Peyer's patch (tissue), 4 donors: ENCODE measurements at regions not wholly inside any gene's neighbourhood (a gene's known extent, or its start where the extent isn't known, plus 50 kb on each side); places are given as distances from the start of the nearest gene placed in this dataset.

ENCODE experiments used
- DNase-seq, 3 donors: peaks; one replicate each; pipeline ENCODE4 v3.0.0-alpha.2; 2017 to 2019
- H3K27ac ChIP-seq, 4 donors: fragments of 200-600 bp; sonication (generic); one replicate each; pipeline ENCODE4 v1.5.1; 2016 to 2019
- H3K27me3 ChIP-seq, 2 donors: fragments of 200-600 bp; sonication (generic); one replicate each; pipeline ENCODE4 v1.5.1; 2019
- H3K36me3 ChIP-seq, 3 donors: fragments of 200-600 bp; sonication (generic); one replicate each; pipeline ENCODE4 v1.5.1; 2016 to 2019
- H3K4me1 ChIP-seq, 4 donors: fragments of 200-600 bp; sonication (generic); one replicate each; pipeline ENCODE4 v1.5.1; 2016 to 2019
- H3K4me3 ChIP-seq, 4 donors: fragments of 200-600 bp; sonication (generic); 1 replicate in 3 of 4; 2 replicates in 1 of 4; pipeline ENCODE4 v1.5.1; 2016 to 2019; ENCODE audit warnings: mild to moderate bottlenecking in 1 of 4
- H3K9me3 ChIP-seq, 4 donors: fragments of 200-600 bp; sonication (generic); one replicate each; pipeline ENCODE4 v1.5.1; 2016 to 2019; ENCODE audit warnings: mild to moderate bottlenecking in 1 of 4
- POLR2A ChIP-seq, 2 donors: fragments of 450-650 bp; IDR thresholded peaks; one replicate each; pipeline ENCODE4 v1.5.1; 2017; ENCODE audit warnings: antibody characterized with exemption in 2 of 2, mild to moderate bottlenecking in 2 of 2, moderate library complexity in 2 of 2
- TF ChIP-seq, protein P1 (sequence below), 6 experiments: fragments of 450-650 bp in 4 of 6; fragments of 200-600 bp in 2 of 6; sonication (generic) in 1 of 6; IDR thresholded peaks; one replicate each; pipeline ENCODE4 v1.5.1; 2017 to 2019; ENCODE audit warnings: antibody characterized with exemption in 6 of 6, mild to moderate bottlenecking in 3 of 6, moderate library complexity in 1 of 6

DNA sequence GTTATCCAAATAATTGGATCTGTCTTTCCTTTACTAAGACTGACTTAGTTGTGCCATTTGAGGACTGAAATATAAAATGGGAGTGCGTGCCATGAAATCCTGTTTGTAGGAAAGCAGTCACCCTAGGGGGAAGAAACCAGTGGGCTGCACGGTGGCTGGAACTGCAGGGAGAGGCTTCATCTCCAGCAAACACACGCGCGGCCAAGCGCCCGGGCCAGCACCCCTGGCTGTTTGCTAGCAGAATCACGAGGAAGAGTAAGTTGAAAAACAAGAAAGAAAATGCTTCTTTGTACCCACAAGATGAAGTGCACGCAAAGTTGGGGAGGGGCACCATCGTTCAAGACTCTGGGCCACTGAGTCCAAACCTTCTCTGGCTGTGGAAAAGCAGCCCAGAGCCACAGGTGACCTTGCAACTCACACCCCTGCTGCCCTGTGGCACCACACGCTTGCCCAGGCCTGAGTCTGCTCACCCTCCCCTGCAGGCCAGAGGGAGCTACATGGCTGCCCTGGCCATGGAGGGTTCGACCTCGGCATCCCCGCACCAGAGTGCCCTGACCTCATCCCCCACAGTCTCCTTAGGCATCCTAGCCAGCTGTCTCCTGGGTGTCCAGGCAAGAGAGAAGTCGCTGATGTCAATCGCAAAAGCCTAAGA is 55.2 kb downstream of the IRX2 start:
- Histone ChIP-seq H3K4me1 (no peaks in the 10 kb centered on the region), H3K9me3 (no peaks in the 10 kb centered on the region), H3K27ac (no peak overlapping the region), H3K27me3 (no peaks in the 10 kb centered on the region), H3K4me3 (no peak overlapping the region), H3K36me3 (no peaks in the 10 kb centered on the region)
- TF ChIP-seq, protein P1, sequence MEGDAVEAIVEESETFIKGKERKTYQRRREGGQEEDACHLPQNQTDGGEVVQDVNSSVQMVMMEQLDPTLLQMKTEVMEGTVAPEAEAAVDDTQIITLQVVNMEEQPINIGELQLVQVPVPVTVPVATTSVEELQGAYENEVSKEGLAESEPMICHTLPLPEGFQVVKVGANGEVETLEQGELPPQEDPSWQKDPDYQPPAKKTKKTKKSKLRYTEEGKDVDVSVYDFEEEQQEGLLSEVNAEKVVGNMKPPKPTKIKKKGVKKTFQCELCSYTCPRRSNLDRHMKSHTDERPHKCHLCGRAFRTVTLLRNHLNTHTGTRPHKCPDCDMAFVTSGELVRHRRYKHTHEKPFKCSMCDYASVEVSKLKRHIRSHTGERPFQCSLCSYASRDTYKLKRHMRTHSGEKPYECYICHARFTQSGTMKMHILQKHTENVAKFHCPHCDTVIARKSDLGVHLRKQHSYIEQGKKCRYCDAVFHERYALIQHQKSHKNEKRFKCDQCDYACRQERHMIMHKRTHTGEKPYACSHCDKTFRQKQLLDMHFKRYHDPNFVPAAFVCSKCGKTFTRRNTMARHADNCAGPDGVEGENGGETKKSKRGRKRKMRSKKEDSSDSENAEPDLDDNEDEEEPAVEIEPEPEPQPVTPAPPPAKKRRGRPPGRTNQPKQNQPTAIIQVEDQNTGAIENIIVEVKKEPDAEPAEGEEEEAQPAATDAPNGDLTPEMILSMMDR (IDR thresholded peaks at IDR 0.05): no peak
- TF ChIP-seq POLR2A (IDR thresholded peaks at IDR 0.05): no peak
- DNase-seq: no peak

DNA sequence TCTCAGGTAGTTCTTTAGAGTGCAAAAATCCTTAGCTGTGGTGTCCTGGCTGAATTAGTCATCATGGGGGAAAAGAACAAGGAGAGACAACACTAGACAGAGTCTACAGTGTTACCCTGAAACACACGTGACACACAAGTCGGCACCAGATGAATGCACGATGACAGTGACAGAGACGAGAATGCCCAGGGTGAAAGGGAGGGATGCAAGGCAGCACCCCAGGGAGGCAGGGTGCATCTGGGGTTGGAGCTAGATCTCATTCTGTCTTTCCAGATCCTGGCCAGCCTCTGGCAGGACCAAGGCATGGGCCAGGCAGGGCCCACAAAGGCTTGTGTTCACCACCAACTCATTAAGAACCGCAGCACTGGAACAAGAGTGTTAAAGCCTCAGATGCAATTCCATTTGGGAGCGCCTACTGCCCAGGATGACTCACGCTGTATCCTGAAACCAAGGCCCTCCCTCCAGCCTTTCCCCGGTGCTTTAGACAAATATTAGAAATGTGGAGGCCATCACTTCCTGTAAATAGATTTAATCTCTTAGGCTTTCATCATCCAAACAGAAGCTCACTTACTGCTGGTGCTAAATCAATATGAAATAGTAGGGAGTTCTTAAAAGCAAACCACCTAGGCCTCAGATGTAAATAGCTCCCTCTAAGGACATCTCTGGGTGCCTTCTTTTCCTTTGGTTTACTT is 56.1 kb downstream of the IRX2 start:
- H3K27me3 ChIP-seq: no peaks in the 10 kb centered on the region
- DNase-seq: no peak
- no peak overlapping the region for H3K4me3 ChIP-seq
- no peaks in the 10 kb centered on the region for H3K4me1 ChIP-seq
- H3K9me3 ChIP-seq: no peaks in the 10 kb centered on the region
- TF ChIP-seq POLR2A (IDR thresholded peaks at IDR 0.05): no peak
- no peaks in the 10 kb centered on the region for H3K36me3 ChIP-seq
- no peak overlapping the region for H3K27ac ChIP-seq

DNA sequence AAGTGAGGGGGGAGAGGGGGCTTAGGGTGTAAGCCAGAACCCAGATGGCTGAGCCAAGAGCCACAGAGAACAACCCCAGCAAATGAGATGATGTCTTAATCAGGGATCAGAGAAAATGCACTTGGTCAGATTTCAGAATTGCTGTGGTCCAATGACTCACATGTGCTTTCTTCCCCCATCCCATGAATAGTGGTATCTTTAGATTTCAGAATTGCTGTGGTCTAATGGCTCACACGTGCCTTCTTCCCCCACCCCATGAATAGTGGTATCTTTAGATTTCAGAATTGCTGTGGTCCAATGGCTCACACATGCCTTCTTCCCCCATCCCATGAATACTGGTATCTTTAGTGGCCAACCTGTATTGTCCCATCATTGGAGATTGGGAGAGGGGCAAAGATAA is 59.9 kb downstream of the IRX2 start:
- H3K27ac ChIP-seq: no peak overlapping the region
- TF ChIP-seq POLR2A (IDR thresholded peaks at IDR 0.05): no peak
- TF ChIP-seq, protein P1 (IDR thresholded peaks at IDR 0.05): no peak
- no peaks in the 10 kb centered on the region for H3K36me3 ChIP-seq
- no peaks in the 10 kb centered on the region for H3K4me1 ChIP-seq
- no peaks in the 10 kb centered on the region for H3K9me3 ChIP-seq
- DNase-seq: no peak
- no peak overlapping the region for H3K4me3 ChIP-seq
- H3K27me3 ChIP-seq: no peaks in the 10 kb centered on the region

DNA sequence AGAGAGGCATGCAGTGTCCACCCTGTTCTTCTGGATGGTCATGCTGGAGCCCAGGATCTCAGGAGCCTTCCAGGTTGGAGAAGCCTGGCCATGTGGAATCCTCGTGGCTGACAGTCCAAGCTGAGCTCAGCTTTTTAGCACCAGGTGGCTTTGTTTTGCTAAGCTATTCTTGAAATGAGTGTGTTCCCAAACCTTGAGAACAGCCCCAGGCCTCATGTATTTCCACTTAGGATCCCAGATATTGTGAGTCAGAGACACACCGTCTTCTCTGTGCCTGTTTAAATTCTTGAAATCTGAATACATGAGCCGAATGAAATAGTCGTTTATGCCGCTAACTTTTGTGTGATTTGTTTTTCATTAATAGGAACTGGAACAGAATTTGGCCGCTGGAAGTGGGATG is 61.2 kb downstream of the IRX2 start:
- DNase-seq: no peak
- TF ChIP-seq, protein P1 (IDR thresholded peaks at IDR 0.05): no peak
- no peak for TF ChIP-seq POLR2A (IDR thresholded peaks at IDR 0.05)
- no peak overlapping the region for H3K4me3 ChIP-seq
- no peaks in the 10 kb centered on the region for H3K36me3 ChIP-seq
- H3K9me3 ChIP-seq: no peaks in the 10 kb centered on the region
- no peak overlapping the region for H3K27ac ChIP-seq
- H3K27me3 ChIP-seq: no peaks in the 10 kb centered on the region
- H3K4me1 ChIP-seq: no peaks in the 10 kb centered on the region

DNA sequence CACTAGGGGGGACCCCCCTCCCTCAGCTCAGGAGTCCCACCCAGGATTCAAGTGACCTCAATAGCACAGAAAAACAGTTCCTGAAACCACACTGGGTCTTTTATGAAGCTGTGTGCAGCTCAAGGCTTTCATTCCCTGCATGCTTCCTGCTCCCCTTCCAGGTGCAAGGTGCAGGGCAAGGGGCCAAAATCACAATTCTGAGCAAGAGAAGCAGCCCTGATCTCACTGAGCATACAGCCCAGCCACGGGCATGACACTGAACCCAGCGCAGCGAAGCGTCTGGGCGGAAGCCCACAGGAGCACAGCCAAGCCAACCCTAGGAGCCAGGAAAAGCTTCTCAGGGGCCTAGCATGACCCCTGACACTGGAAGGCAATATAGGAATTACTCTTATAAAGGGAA is 62.9 kb downstream of the IRX2 start:
- no peak for DNase-seq
- Histone ChIP-seq H3K9me3 (no peaks in the 10 kb centered on the region), H3K4me1 (no peaks in the 10 kb centered on the region), H3K4me3 (no peak overlapping the region), H3K27me3 (no peaks in the 10 kb centered on the region), H3K27ac (no peak overlapping the region), H3K36me3 (no peaks in the 10 kb centered on the region)
- TF ChIP-seq POLR2A (IDR thresholded peaks at IDR 0.05): no peak
- TF ChIP-seq, protein P1 (IDR thresholded peaks at IDR 0.05): no peak

DNA sequence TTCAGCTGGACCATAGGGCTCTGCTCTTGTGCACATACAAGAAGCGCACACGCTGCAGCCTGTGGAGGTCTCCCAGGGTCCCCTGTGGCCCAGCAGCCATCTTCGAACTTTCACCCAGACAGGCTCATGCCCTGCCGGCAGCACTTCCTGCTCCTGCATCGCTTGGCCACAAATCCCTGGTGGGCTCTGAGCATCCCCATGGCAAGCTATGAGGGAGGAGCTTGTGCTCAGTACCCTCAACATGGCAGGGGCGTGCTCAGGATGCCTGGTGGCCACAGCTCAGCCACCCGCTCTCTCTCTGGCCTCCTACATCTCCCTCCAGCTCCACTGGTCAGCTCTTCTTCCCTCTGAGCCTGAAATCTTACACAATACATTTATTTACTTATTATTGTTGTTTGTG is 63.7 kb downstream of the IRX2 start:
- TF ChIP-seq POLR2A (IDR thresholded peaks at IDR 0.05): no peak
- TF ChIP-seq, protein P1 (IDR thresholded peaks at IDR 0.05): no peak
- Histone ChIP-seq H3K9me3 (no peaks in the 10 kb centered on the region), H3K36me3 (no peaks in the 10 kb centered on the region), H3K4me3 (no peak overlapping the region), H3K27ac (no peak overlapping the region), H3K4me1 (no peaks in the 10 kb centered on the region), H3K27me3 (no peaks in the 10 kb centered on the region)
- DNase-seq: no peak
